HG03196 (cell line): ENCODE measurements at regions not wholly inside any gene's neighbourhood (a gene's known extent, or its start where the extent isn't known, plus 50 kb on each side); places are given as distances from the start of the nearest gene placed in this dataset.
"Not testable (repeated sequence)": the region's sequence is repeated elsewhere in the genome, so short reads cannot be mapped to it uniquely, and the experiment has no call there.

Experiments
- ATAC-seq: cut with Tn5 transposase; IDR thresholded peaks from one replicate; pipeline ENCODE4 v1.9.1; 2021; ENCODE audit not compliant: unreplicated experiment

DNA sequence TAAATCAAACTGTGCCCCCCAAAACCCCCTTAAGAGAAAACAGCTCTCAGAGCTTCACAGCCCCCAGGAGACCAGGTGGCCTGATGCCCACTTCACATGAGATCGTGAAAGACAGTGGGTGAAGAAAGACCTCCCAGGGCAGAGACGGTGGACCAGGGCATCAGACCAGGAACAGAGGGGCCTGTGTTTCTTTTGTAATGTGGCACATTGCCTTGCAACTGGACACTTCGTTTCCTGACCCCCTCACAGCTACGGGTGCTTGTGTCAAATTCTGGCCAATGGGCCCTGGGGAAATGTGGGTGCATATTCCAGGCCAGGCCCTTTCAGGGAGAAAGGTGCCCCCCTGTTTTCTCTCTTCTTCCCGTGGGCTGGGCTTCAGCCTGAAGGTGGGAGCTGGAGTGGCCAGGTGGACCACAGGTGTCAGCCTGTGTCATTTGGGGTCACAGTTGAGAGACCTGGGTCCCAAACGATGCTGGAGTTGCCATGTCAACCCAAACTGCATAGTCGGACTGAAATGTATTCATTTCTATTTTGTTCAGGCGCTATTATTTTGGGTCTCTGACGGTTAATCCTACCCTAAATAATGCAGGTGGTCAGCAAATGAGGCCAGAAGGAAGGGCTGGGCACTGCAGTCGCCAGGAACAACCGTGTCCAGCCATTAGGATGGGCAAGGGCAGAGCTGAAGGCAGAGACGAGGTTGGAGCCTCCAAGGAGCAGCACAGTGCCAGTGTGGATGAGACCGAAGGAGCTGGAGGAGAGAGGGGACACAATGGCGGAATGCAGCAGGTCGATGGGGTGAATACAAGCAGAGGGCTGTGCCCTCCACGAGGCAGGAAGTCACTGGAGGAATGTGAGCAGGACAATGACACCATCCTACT lies 338.2 kb downstream of the EIPR1 start:
- ATAC-seq: no peak

DNA sequence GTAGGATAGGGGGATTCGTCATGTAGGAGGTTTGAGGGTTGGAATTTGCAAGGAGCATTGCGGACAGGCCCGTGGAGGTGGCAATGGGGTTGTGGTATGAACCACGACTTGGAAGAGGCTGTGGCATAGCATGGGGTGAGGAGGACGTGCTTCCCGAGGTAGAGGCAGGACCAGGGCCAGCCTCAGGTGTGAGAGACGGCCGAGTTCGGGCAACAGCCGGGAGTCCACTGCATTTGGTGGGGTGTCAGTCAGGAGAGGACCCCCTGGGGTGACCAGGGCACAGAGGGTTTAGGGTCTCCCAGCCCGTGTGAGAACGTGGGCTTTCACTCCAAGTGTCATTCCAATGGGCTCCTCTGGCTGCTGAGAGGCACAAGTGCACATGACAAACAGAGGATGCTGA lies 339.0 kb downstream of the EIPR1 start:
- no peak for ATAC-seq

DNA sequence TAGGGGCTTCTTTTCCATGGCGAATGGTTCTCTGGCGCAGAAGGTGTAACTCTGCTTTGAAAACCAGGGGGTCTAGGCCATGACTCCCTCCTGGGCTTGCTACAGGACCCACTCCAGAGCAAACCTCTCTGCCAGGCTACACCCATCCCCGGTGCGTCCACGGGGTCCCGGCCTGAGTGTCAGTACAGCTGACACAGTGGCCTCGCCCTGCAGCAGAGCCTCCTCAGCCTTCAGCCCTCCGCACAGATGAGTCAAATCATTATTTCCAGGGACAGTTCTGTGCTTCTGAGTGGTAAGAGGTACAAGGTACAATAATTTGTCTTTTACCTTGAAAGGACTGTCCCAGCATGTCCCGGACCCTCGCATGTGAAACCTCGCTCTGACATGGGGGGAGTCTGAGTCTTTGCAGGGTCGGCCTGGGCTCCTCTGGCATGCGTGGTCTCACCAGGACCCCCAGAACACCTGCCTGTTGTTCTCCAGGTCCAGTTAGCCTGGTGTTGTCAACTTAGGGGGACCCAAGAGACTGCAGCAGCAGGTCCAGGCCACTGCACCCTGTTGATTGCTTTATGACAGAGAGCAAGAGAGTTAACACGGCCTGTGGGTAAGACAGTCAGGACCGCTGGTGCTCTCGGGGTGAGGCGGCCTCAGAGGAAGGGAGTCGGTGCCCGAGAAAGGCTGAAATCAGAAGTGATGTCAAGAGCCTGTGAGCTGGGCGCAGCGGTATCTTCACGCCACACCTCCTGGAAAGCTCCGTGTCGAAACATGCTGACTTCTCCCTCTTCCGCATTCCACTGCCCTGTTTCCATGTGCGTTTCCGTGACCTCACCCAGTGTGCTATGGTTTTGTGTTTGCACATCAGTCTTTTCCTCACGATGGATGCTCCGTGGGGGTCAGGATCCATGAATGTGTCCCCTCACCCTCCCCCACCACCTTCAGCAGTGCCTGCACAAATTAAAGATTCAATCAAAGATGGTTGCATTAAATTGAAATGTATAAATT lies 340.1 kb downstream of the EIPR1 start:
- ATAC-seq: no peak

DNA sequence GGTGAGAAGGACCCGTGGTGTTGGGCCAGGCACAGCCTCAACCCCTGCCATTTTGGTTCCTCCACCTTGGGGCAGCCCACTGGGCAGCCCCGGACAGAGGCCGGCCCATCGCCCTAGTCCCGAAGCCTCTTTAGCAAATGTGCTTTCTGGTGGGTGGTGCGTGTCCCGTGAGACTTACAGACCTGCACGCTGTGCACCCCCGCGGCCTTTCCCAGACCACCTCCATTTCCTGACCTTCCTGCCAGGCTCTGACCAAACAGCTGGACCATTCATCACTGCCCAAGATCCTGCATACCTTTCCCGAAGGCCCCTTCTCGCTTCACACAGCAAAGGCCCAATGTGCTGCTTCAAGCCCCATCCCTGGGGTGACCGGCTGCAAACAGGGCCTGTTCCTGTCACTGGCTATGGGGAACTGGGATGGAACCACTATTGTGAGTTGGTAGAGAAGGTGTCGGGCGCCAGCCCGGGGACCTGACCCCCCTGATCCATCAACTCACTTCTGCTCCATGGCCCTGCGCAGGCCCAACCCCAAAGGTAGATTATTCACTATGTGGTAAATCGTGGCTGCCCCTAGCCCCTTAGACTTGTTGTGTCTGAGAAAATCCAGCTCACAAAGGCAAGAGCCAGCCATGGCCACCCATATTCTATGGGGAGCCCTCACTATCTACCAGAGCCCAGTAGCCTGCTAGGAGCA lies 341.0 kb downstream of the EIPR1 start:
- ATAC-seq: no peak

DNA sequence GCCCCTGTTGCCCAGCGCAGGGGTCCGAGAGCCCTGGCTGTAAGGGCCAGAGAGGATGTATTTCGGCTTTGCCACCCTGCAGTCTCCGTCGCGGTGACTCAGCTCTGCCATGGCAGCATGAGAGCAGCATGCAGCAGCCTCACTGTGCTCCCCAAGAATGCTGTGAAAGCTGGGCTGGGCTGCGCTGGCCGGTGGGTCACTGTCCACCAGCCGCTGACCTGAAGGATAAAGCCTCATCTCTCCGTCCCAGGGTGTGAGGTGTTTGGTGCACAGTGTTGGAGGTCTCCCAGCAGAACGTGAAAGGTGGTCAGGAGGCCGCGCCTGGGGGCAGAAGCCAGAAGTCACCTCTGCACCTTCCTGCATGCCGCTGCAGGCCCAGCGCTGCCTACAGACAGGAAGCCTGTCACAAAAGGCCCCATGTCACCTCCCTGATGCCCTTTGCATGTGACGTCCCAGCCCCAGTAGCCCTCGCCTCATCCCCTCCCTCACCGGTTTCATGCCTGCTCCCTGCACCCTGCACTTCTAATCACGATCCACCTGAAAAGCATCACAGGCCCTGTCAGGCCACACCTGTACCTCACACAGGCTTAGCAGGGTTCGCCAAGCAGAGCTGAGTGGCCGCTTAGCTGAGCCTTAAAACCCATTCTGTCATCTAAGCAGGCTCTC lies 342.1 kb downstream of the EIPR1 start:
- no peak for ATAC-seq

DNA sequence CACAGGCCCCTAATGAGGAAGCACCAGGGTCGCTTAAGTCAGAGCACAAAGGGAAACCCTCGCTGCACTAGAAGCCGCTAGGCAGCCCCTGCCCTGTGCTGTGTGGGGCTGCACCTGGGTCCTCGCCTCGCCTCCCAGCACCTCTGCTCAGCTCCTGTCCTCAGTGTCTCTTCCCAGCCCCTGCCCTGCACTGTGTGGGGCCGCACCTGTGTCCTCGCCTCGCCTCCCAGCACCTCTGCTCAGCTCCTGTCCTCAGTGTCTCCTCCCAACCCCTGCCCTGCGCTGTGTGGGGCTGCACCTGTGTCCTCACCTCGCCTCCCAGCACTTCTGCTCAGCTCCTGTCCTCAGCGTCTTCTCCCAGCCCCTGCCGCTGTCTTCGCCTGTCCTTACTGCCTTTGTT lies 342.8 kb downstream of the EIPR1 start:
- no peak for ATAC-seq

DNA sequence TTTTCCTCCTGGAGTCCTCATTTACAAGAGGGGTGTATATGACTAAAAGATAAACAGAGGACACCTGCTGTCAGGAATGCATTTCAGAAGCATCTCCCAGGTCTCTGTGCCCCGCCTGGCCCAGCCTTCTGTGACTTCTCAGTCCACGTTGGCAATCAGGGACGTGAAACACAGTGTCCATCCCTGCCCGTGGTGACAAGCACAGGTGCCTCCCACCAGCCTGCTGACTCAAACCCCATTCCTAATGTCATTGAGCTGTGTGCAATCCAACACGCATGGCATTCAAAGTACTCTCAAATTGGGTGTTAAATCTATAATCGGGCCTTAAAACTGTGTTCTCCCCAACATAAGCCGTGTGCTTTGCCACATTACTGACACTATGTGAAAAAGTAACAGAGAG lies 343.2 kb downstream of the EIPR1 start:
- ATAC-seq: no peak

DNA sequence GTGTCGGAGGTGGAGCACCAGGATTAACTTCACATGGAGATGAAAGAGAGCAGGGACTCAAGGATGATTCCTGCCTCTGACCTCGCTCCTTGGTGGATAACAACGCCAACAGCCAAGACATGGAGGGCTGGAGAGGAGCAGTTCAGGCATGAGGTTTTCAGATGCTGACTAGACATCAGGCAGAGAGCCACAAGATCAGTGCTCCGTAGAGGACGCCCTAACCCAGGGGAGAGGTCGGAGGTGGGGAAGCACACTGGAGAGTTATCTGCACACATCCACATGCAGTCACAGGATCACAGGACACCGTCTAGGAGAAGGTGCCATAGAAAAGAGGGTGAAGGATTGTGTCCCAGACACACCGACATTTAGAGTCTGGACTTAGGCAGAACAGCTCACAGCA lies 344.3 kb downstream of the EIPR1 start:
- ATAC-seq: no peak

DNA sequence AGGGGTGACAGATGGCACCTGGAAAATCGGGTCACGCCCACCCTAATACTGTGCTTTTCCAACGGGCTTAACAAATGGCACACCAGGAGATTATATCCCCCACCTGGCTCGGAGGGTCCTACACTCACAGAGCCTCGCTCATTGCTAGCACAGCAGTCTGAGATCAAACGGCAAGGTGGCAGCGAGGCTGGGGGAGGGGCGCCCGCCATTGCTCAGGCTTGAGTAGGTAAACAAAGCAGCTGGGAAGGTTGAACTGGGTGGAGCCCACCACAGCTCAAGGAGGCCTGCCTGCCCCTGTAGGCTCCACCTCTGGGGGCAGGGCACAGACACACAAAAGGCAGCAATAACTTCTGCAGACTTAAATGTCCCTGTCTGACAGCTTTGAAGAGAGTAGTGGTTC lies 346.8 kb downstream of the EIPR1 start:
- ATAC-seq: not testable (repeated sequence)

DNA sequence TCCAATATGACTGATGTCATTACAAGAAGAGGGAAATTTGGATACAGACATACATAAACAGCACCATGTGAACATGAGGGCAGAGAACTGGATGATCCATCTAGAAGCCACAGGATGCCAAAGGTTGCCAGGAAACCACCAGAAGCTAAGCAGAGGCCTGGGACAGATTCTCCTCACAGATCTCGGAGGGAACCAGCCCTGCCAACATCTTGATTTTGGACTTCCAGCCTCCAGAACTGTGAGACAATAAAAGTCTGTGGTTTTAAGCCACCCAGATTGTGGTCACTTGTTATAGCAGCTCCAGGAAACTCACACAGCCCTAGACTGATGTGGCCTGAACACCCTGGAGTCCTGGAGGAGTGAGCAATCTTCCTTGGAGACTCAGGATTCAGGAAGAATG lies 351.6 kb downstream of the EIPR1 start:
- ATAC-seq: no peak

DNA sequence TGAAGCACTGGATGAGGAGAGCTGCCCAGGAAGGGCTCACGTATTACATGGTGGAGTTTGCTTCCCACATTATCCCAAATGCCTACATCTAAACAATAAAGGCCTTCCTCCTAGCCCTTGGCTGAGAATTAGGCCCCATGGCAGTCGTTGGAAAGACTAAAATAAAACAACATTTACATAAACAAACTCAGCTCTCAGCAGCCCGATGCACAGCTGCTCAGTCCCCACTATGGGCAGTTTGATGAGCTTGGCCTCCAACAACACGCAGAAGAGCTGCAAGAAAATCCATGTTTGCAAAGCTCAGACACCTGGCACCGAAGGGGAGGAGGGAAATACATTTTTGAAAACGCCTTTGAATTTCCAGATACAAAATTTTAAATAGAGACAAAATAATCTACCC lies 352.4 kb downstream of the EIPR1 start:
- ATAC-seq: no peak

DNA sequence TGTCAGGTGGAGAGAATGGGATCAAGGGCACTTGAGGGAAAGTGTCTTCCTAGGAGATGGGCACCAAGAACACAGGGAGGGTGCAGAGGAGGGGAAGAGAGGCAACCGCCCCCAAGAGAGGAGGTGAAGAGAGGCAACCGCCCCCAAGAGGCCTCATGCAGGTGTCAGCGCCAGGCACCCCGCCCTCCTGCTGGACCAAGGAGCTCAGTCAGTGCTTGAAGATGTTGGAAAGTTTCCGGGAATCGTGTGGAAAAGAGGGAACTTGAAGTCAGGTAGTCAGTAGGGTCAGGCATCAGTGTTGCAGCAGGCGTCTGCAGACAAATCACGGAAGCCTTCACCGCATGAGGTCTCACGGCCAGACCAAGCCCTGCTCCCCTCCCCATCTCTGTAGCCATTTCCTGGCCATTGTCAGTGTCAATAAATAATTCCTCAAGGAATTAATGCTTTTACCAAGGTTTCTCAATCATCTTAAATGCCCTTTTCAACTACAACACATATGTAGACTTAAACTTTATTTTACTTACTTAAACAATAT lies 353.1 kb downstream of the EIPR1 start:
- ATAC-seq: no peak

DNA sequence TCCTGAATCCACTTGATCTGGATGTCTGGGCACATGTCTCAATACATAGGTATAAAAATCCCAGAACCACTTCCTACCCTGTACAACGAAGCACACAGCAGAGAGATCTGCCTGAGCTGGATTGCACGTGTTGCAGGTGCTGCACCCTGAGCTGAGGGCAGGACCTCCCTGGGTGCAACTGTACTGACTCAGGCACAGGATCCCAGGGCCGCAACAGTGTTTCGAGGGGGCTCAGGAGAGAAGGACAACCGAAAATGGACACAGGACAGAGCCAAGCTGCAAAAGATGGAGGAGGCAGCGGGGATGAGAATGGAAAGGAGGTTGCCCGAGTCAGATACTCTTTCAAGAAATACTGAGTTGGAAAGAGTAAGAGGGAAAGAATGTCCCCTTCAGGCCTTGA lies 354.1 kb downstream of the EIPR1 start:
- ATAC-seq: no peak

DNA sequence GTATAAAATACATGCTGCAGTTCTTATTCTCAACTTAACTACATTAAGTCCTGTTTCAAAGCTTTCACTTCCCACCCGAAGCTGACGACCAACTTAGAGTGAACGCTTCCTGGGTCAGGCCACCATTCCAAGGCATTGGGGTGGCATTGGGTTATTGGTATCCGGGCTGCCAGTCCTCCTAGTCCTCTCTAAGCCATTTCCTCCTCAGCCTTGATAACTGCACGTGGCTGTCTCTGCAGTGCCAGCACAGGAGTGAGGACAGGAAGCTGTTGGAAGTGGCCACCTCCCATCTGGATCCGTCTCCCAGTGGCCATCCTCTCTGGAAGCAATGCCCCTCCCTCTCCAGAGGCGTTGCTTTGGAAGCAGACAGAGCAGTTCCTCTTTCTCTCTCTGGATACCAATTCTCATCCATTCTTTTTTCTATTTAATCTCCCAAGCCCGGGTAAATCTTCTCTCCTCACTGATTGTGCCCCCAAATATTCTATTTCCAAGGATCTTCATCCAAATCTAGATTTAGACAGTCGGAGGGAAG lies 354.7 kb downstream of the EIPR1 start:
- no peak for ATAC-seq

DNA sequence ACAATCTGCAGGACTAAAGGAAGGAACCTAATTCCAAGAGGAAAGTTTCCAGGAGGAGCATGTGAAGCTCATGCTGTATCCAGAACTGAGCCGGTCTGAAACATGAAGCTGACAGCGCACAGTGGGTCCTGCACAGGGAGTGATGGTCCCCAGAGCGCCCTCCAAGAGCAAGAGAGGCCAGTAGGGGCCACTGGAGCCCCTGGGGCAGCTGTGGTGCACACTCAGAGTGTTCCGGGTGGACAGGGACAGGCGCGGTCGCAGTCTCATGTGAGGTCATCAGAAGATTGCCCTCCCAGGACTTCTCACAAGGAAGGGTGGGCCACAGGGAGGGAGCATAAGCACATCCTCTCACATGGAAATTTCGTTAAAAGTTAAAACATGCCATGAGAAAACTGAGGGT lies 355.9 kb downstream of the EIPR1 start:
- ATAC-seq: no peak

DNA sequence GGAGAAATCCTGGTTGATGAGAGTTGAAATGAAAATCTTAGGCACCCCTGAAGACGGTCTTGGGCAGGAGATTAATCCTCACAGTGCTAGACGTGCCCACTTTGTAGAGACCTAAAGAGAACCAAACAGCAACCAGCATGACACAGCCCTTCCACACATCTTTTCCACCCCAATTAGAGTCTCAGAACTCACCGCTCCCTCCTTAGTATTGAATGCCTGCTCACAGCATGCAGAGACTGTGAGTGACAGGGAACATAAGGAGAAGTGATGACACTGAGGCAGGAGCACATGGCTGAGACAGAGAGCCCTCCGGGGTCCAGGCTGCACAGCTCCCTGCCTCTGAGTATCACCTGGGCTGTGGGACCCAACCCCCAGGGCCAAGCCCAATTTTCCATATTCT lies 367.6 kb downstream of the EIPR1 start:
- no peak for ATAC-seq

DNA sequence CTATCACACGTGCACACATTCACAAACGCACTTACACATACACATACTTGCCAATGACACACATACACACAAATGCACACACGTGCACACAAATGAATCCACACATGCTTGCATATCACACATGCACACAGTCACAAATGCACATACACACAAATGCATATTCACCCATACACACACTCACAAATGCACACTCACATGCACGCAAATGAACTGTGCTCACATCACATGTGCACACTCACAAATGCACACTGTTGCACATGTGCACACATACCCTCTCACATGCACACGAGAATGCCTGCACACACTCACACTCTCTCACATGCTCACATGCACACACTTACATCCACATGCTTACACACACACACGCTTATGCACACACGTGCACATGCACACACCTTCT lies 368.1 kb downstream of the EIPR1 start:
- ATAC-seq: no peak

DNA sequence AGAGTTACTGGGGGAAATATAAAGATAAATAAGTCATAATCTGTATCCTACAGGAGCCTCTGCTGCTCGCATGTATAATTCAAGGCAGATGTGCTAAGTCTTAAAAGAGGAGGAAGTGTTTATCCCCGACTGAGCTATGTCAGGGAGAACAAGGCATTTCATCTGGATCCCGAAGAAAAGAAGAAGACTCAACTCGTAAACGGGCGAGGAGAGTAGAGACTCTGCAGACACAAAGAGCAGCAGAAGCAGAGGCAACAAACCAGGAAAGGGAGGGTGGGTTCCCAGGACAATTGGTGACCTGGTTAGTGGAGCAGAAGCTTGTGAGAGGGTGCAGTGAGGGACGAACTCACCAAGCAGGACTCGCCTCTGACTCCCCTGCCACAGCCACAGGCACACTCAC lies 368.6 kb downstream of the EIPR1 start:
- no peak for ATAC-seq

DNA sequence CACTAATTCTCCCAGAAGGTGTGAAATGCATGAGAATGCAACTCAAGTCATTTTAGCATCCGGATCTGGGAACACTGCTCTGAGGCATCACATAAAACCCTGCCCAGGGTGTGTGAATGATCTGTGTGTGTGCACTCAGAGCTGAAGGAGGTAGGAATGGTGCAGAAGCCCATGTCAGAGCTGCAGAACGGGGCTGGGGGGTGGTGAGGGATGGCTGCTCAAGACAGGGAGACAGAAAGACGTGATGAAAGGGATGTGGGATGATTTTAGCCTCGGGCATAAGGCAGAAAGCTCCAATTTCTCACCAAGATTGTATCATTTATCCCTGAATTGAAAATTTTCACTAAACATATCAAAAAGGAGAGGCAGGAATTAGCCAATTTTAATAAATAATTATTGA lies 369.1 kb downstream of the EIPR1 start:
- ATAC-seq: no peak

DNA sequence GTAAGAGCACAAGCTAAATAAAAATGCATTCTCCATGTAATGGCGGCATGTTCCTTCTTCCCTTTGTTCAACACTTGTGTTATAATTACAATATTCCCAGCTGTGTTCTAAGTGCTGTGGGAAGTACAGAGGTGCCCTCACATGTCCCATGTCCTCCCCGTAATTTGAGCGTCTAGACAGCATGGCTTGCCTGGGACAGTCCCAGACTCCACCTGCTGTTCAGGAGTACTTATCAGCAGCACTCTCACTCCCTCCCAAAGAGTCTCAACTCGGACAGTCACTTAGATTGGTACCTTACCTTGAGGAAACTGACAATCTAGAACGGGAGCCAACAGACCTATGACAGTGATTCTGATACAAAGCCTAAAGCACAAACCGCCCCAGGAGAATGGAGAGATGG lies 370.5 kb downstream of the EIPR1 start:
- ATAC-seq: no peak
